IMR-90 (cell line): ENCODE measurements at regions not wholly inside any gene's neighbourhood (a gene's known extent, or its start where the extent isn't known, plus 50 kb on each side); places are given as distances from the start of the nearest gene placed in this dataset.

Experiments
- ATAC-seq: fragments of 200-7000 bp; cut with Tn5 transposase; 2 replicates; pipeline ENCODE4 v1.9.1; 2020; ENCODE audit warnings: low read depth, mild to moderate bottlenecking, moderate library complexity
- BruUV-seq: library from RNA; stranded (reverse); fragments of 400-500 nt; replicated peaks from 2 replicates; lab custom pipeline; 2021; lab: Mats Ljungman, UMichigan
- CTCF ChIA-PET: fragments of 300-600 bp; formaldehyde crosslinking; extraction: SDS; loops from one replicate; lab custom pipeline; 2021; ENCODE audit warnings: antibody characterized with exemption; lab: Yijun Ruan, JAX
- POLR2A ChIA-PET: fragments of 300-600 bp; sonication (Branson Sonifier 250); formaldehyde crosslinking; loops from one replicate; lab custom pipeline; 2022; ENCODE audit warnings: antibody characterized with exemption; ENCODE audit not compliant: unreplicated experiment; lab: Charles Lee
- DNase-seq: peaks from one replicate; pipeline ENCODE4 v3.0.0; 2013
- H2AFZ ChIP-seq: replicated peaks from 2 replicates; pipeline ENCODE3; 2013; ENCODE audit warnings: low read length, mild to moderate bottlenecking; ENCODE audit not compliant: poor library complexity
- H2AK5ac ChIP-seq: 2 replicates; pipeline ENCODE4 v1.6.1; 2013; ENCODE audit warnings: low read depth, low read length, inconsistent platforms
- H2AK9ac ChIP-seq: replicated peaks from 2 replicates; pipeline ENCODE3; 2013; ENCODE audit warnings: mild to moderate bottlenecking, low read depth, low read length, moderate library complexity; ENCODE audit not compliant: poor library complexity
- H2BK120ac ChIP-seq: 2 replicates; pipeline ENCODE4 v1.6.1; 2013; ENCODE audit warnings: low read depth, low read length, inconsistent platforms
- H2BK15ac ChIP-seq: 3 replicates; pipeline ENCODE4 v1.6.1; 2013; ENCODE audit warnings: low read depth, low read length, inconsistent platforms
- H2BK20ac ChIP-seq: 2 replicates; pipeline ENCODE4 v1.6.1; 2013; ENCODE audit warnings: low read depth, mild to moderate bottlenecking, inconsistent platforms, low read length, moderate library complexity
- H2BK5ac ChIP-seq: 2 replicates; pipeline ENCODE4 v1.6.1; 2013; ENCODE audit warnings: mild to moderate bottlenecking, low read depth, low read length, inconsistent platforms; ENCODE audit not compliant: poor library complexity, severe bottlenecking
- H3K14ac ChIP-seq: replicated peaks from 2 replicates; pipeline ENCODE4 v1.6.1; 2013; ENCODE audit warnings: low read depth, low read length, inconsistent platforms
- H3K18ac ChIP-seq: 2 replicates; pipeline ENCODE4 v1.6.1; 2013; ENCODE audit warnings: low read depth, low read length, control low read depth
- H3K23ac ChIP-seq: 2 replicates; pipeline ENCODE4 v1.6.1; 2013; ENCODE audit warnings: low read depth, low read length, inconsistent platforms
- H3K27ac ChIP-seq: 2 replicates; pipeline ENCODE4 v1.5.1; 2013; ENCODE audit warnings: mild to moderate bottlenecking, control low read depth, low read length; ENCODE audit not compliant: insufficient read depth
- H3K27me3 ChIP-seq: 2 replicates; pipeline ENCODE4 v1.6.1; 2013; ENCODE audit warnings: low read length; ENCODE audit not compliant: control insufficient read depth, insufficient read depth
- H3K36me3 ChIP-seq: 2 replicates; pipeline ENCODE4 v1.6.1; 2013; ENCODE audit warnings: low read length, mixed read lengths; ENCODE audit not compliant: control insufficient read depth, insufficient read depth
- H3K4ac ChIP-seq: 2 replicates; pipeline ENCODE4 v1.6.1; 2013; ENCODE audit warnings: low read depth, low read length, inconsistent platforms
- H3K4me1 ChIP-seq: 2 replicates; pipeline ENCODE4 v1.6.1; 2013; ENCODE audit warnings: low read length, mixed read lengths; ENCODE audit not compliant: control insufficient read depth, insufficient read depth
- H3K4me2 ChIP-seq: 2 replicates; pipeline ENCODE4 v1.6.1; 2013; ENCODE audit warnings: low read depth, mild to moderate bottlenecking, control low read depth, low read length, moderate library complexity
- H3K4me3 ChIP-seq: 2 replicates; pipeline ENCODE4 v1.5.1; 2013; ENCODE audit warnings: low read depth, mild to moderate bottlenecking, control low read depth, low read length, moderate library complexity; ENCODE audit not compliant: insufficient read depth
- H3K56ac ChIP-seq: 2 replicates; pipeline ENCODE4 v1.6.1; 2013; ENCODE audit warnings: low read length, inconsistent platforms; ENCODE audit not compliant: insufficient read depth; ENCODE audit errors: extremely low read depth
- H3K79me1 ChIP-seq, 2 experiments: 2 replicates each; pipeline ENCODE4 v1.6.1; 2013; ENCODE audit warnings: low read length in 2 of 2, inconsistent platforms in 1 of 2, low read depth in 1 of 2
- H3K9ac ChIP-seq: 2 replicates; pipeline ENCODE4 v1.6.1; 2013; ENCODE audit warnings: low read depth, low read length, control low read depth
- H3K9me1 ChIP-seq: 2 replicates; pipeline ENCODE4 v1.6.1; 2013; ENCODE audit warnings: low read length, inconsistent platforms; ENCODE audit not compliant: insufficient read depth
- H3K9me3 ChIP-seq: 2 replicates; pipeline ENCODE4 v1.6.1; 2013; ENCODE audit warnings: low read length; ENCODE audit not compliant: control insufficient read depth, insufficient read depth
- H4K20me1 ChIP-seq: 2 replicates; pipeline ENCODE4 v1.6.1; 2013; ENCODE audit warnings: low read length, inconsistent platforms; ENCODE audit not compliant: insufficient read depth
- H4K5ac ChIP-seq: 2 replicates; pipeline ENCODE4 v1.6.1; 2013; ENCODE audit warnings: mild to moderate bottlenecking, low read depth, low read length, control low read depth
- H4K8ac ChIP-seq, 2 experiments: 2 replicates each; pipeline ENCODE4 v1.6.1; 2013; ENCODE audit warnings: low read depth in 2 of 2, low read length in 2 of 2, control low read depth in 1 of 2, inconsistent platforms in 1 of 2
- H4K91ac ChIP-seq: 2 replicates; pipeline ENCODE4 v1.6.1; 2013; ENCODE audit warnings: low read depth, low read length, inconsistent platforms; ENCODE audit not compliant: insufficient read depth
- CEBPB ChIP-seq: IDR thresholded peaks from 2 replicates; pipeline ENCODE4 v1.6.1; 2012; ENCODE audit warnings: low read depth, low read length, improper control_type of control experiment
- CHD1 ChIP-seq: IDR thresholded peaks from 2 replicates; pipeline ENCODE4 v1.6.1; 2012; ENCODE audit warnings: low read depth, low read length, improper control_type of control experiment
- CTCF ChIP-seq: conservative IDR thresholded peaks from 2 replicates; pipeline ENCODE4 v1.5.1; 2012; ENCODE audit warnings: mild to moderate bottlenecking, low read depth, low read length, improper control_type of control experiment
- FOS ChIP-seq: fragments of 150-350 bp; IDR thresholded peaks from 2 replicates; pipeline ENCODE4 v1.6.1; 2016; ENCODE audit warnings: low read depth, low read length
- MAZ ChIP-seq: IDR thresholded peaks from 2 replicates; pipeline ENCODE4 v1.6.1; 2012; ENCODE audit warnings: low read depth, mild to moderate bottlenecking, low read length, improper control_type of control experiment, moderate library complexity, borderline replicate concordance
- MXI1 ChIP-seq: IDR thresholded peaks from 2 replicates; pipeline ENCODE4 v1.6.1; 2012; ENCODE audit warnings: low read depth, mild to moderate bottlenecking, low read length, moderate library complexity, borderline replicate concordance
- POLR2A ChIP-seq: IDR thresholded peaks from 2 replicates; pipeline ENCODE4 v1.6.1; 2012; ENCODE audit warnings: mild to moderate bottlenecking, low read depth, low read length
- RCOR1 ChIP-seq: IDR thresholded peaks from 2 replicates; pipeline ENCODE4 v1.6.1; 2012; ENCODE audit warnings: mild to moderate bottlenecking, low read length, improper control_type of control experiment; ENCODE audit not compliant: insufficient replicate concordance
- SMC3 ChIP-seq: fragments of 150-350 bp; IDR thresholded peaks from 2 replicates; pipeline ENCODE4 v1.6.1; 2016; ENCODE audit warnings: low read depth, mild to moderate bottlenecking, antibody characterized with exemption, low read length, moderate library complexity
- dilution Hi-C: fragments of 300-500 bp; cut with HindIII; formaldehyde crosslinking; loops from one replicate; pipeline ENCODE4 v1.14.3; 2018; ENCODE audit warnings: low sequenced_read_pairs; ENCODE audit not compliant: unreplicated experiment
- in situ Hi-C: fragments of 300-500 bp; cut with MboI; formaldehyde crosslinking; loops from 3 replicates; pipeline ENCODE4 v1.14.3; 2019; ENCODE audit warnings: low sequenced_read_pairs, inconsistent platforms, mixed read lengths
- intact Hi-C: fragments of 100-400 bp; cut with micrococcal nuclease; formaldehyde crosslinking; loops from 2 replicates; pipeline ENCODE4 v1.10.0; 2022

- Histone ChIP-seq H2BK120ac (no peak overlapping the region), H2BK15ac (no peak overlapping the region), H2BK20ac (no peak overlapping the region), H3K4me1 (peaks cover 2% of the 10 kb centered on the region; the same call in 1 of the 2 replicates), H2AK9ac (no peak overlapping the region), H3K9ac (no peak overlapping the region), H3K4ac (no peak overlapping the region), H3K36me3 (no peaks in the 10 kb centered on the region), H3K9me3 (no peaks in the 10 kb centered on the region), H3K4me2 (no peak overlapping the region), H3K23ac (no peak overlapping the region), H3K79me1 (no peaks in the 10 kb centered on the region), H3K4me3 (no peak overlapping the region), H3K9me1 (no peaks in the 10 kb centered on the region), H4K20me1 (no peaks in the 10 kb centered on the region), H4K5ac (no peak overlapping the region), H4K8ac (no peak overlapping the region), H2AK5ac (no peak overlapping the region), H2AFZ (no peak overlapping the region), H3K18ac (0 out of 2 replicates have a peak overlapping the region, but pooled peaks have one; percentile 15), H3K27me3 (no peaks in the 10 kb centered on the region), H3K14ac (no peak overlapping the region), H4K91ac (no peak overlapping the region), H3K27ac (no peak overlapping the region), H3K56ac (no peak overlapping the region), H2BK5ac (no peak overlapping the region)
- ATAC-seq = peak; percentile 85
- no peak for DNase-seq
- ChIA-PET POLR2A (no interaction called here), CTCF (interaction anchor here (0.5 to 1.4 kb wide), 2 partner anchors 17 to 91 kb away, joined by 3 to 8 read pairs; no protein-coding TSS in a partner anchor)
- dilution Hi-C loops (no loop called here), in situ Hi-C loops (no loop called here), intact Hi-C loops (no loop called here)
- no peak for TF ChIP-seq POLR2A
- TF ChIP-seq CHD1 = no peak
- TF ChIP-seq CEBPB = no peak
- TF ChIP-seq MXI1 = no peak
- TF ChIP-seq SMC3 = no peak
- TF ChIP-seq MAZ = no peak
- TF ChIP-seq RCOR1 = no peak
- TF ChIP-seq CTCF = no peak
- TF ChIP-seq FOS = no peak
- BruUV-seq = no TSS peak
Observed at GRCh38 chr9:7358876-7359275, 440.7 kb downstream of the DMAC1 start.
